H7 (cell line): ENCODE measurements at regions not wholly inside any gene's neighbourhood (a gene's known extent, or its start where the extent isn't known, plus 50 kb on each side); places are given as distances from the start of the nearest gene placed in this dataset.

Experiments used
- DNase-seq: peaks from one replicate; pipeline ENCODE4 v3.0.0; 2012
- H3K27me3 ChIP-seq: 2 replicates; pipeline ENCODE4 v1.6.0; 2011; ENCODE audit warnings: mild to moderate bottlenecking, low read length; ENCODE audit not compliant: control insufficient read depth, insufficient read depth
- H3K36me3 ChIP-seq: replicated peaks from 2 replicates; pipeline ENCODE4 v1.5.1; 2011; ENCODE audit warnings: low read length; ENCODE audit not compliant: control insufficient read depth, insufficient read depth
- H3K4me3 ChIP-seq: 2 replicates; pipeline ENCODE4 v1.5.1; 2011; ENCODE audit warnings: low read depth, mild to moderate bottlenecking, control low read depth, low read length, moderate library complexity; ENCODE audit not compliant: insufficient read depth

- Histone ChIP-seq H3K27me3 (no peaks in the 10 kb centered on the region), H3K36me3 (no peaks in the 10 kb centered on the region), H3K4me3 (no peak overlapping the region)
- DNase-seq: no peak
Observed at GRCh38 chr20:48164566-48165400, 379.5 kb upstream of the SULF2 start.

- Histone ChIP-seq H3K4me3 (no peak overlapping the region), H3K36me3 (no peaks in the 10 kb centered on the region), H3K27me3 (no peaks in the 10 kb centered on the region)
- no peak for DNase-seq
Observed at GRCh38 chr20:48164034-48164433, 378.8 kb upstream of the SULF2 start.

GRCh38 chr20:48163505-48163904 is 378.2 kb upstream of the SULF2 start:
- no peaks in the 10 kb centered on the region for H3K27me3 ChIP-seq
- no peak for DNase-seq
- H3K36me3 ChIP-seq: no peaks in the 10 kb centered on the region
- no peak overlapping the region for H3K4me3 ChIP-seq

GRCh38 chr20:48162621-48163020 is 377.3 kb upstream of the SULF2 start:
- no peak for DNase-seq
- H3K27me3 ChIP-seq: no peaks in the 10 kb centered on the region
- no peak overlapping the region for H3K4me3 ChIP-seq
- no peaks in the 10 kb centered on the region for H3K36me3 ChIP-seq

- no peak overlapping the region for H3K4me3 ChIP-seq
- DNase-seq: no peak
Observed at GRCh38 chr20:48159145-48160008, 374.1 kb upstream of the SULF2 start.

GRCh38 chr20:48158014-48158413 is 372.7 kb upstream of the SULF2 start:
- no peaks in the 10 kb centered on the region for H3K27me3 ChIP-seq
- no peak overlapping the region for H3K4me3 ChIP-seq
- no peak for DNase-seq
- H3K36me3 ChIP-seq: no peaks in the 10 kb centered on the region

More at GRCh38 chr20:48159145-48160008, 374.1 kb upstream of the SULF2 start:
- no peaks in the 10 kb centered on the region for H3K36me3 ChIP-seq
- H3K27me3 ChIP-seq: no peaks in the 10 kb centered on the region

- H3K4me3 ChIP-seq: no peak overlapping the region
- no peaks in the 10 kb centered on the region for H3K36me3 ChIP-seq
- DNase-seq: no peak
- H3K27me3 ChIP-seq: no peaks in the 10 kb centered on the region
Observed at GRCh38 chr20:48156951-48157700, 371.8 kb upstream of the SULF2 start.

- Histone ChIP-seq H3K27me3 (no peaks in the 10 kb centered on the region), H3K4me3 (no peak overlapping the region), H3K36me3 (no peaks in the 10 kb centered on the region)
- no peak for DNase-seq
Observed at GRCh38 chr20:48156521-48156920, 371.2 kb upstream of the SULF2 start.

- Histone ChIP-seq H3K27me3 (no peaks in the 10 kb centered on the region), H3K4me3 (no peak overlapping the region), H3K36me3 (no peaks in the 10 kb centered on the region)
- DNase-seq: no peak
Observed at GRCh38 chr20:48155268-48155667, 370.0 kb upstream of the SULF2 start.

- H3K36me3 ChIP-seq: no peaks in the 10 kb centered on the region
- no peak for DNase-seq
- no peaks in the 10 kb centered on the region for H3K27me3 ChIP-seq
- H3K4me3 ChIP-seq: no peak overlapping the region
Observed at GRCh38 chr20:48154040-48154765, 368.9 kb upstream of the SULF2 start.

GRCh38 chr20:48153523-48153922 is 368.2 kb upstream of the SULF2 start:
- H3K36me3 ChIP-seq: no peaks in the 10 kb centered on the region
- H3K4me3 ChIP-seq: no peak overlapping the region
- peak; percentile 65 for DNase-seq
- no peaks in the 10 kb centered on the region for H3K27me3 ChIP-seq

- Histone ChIP-seq H3K4me3 (no peak overlapping the region), H3K36me3 (no peaks in the 10 kb centered on the region), H3K27me3 (no peaks in the 10 kb centered on the region)
- no peak for DNase-seq
Observed at GRCh38 chr20:48153103-48153502, 367.8 kb upstream of the SULF2 start.

- Histone ChIP-seq H3K27me3 (no peaks in the 10 kb centered on the region), H3K36me3 (no peaks in the 10 kb centered on the region), H3K4me3 (no peak overlapping the region)
- DNase-seq: no peak
Observed at GRCh38 chr20:48150568-48150967, 365.3 kb upstream of the SULF2 start.

- DNase-seq: no peak
- Histone ChIP-seq H3K4me3 (no peak overlapping the region), H3K36me3 (no peaks in the 10 kb centered on the region), H3K27me3 (no peaks in the 10 kb centered on the region)
Observed at GRCh38 chr20:48149902-48150301, 364.6 kb upstream of the SULF2 start.
